HG03469 (cell line): ENCODE measurements at regions not wholly inside any gene's neighbourhood (a gene's known extent, or its start where the extent isn't known, plus 50 kb on each side); places are given as distances from the start of the nearest gene placed in this dataset.
"Not testable (repeated sequence)": the region's sequence is repeated elsewhere in the genome, so short reads cannot be mapped to it uniquely, and the experiment has no call there.

Experiments used
- ATAC-seq: cut with Tn5 transposase; IDR thresholded peaks from one replicate; pipeline ENCODE4 v1.9.1; 2021; ENCODE audit warnings: mild to moderate bottlenecking, moderate library complexity, moderate number of reproducible peaks; ENCODE audit not compliant: unreplicated experiment

DNA sequence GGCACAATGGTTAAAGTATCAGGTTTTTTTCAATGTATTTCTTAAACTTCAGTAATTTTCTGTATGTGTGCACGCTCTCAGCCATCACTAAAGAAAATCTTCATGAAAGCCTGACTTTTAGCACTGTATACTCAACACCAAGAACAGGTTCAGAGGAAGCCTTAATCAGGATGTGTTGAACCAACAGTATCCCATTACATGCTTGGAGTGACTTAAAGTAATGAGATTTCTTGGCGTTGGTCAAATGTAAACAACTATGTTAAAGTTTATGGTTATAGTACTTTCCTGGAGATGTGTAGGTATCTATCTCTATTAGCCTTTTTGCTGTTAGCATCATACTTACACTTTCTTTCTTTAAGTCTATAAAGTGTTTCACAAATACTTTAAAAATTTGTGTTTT lies 335.0 kb downstream of the CCER1 start:
- no peak for ATAC-seq

DNA sequence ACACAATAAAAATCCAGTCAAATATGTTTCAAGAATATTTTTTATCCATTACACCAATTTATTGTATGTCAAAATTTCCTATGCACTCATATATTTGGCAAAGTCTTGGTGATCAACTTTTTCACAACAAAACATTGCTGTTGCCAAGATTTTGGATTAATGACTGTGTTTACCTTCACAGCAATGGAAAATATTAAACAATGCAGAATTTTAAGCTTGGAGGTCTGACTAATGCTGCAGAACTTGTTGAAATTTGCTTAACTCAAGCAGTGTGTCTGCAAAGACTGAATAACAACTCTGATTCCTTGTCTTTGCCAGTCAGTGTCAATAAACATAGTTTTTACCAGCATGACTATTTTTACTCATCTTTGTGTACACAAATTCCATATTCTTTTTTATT lies 336.4 kb downstream of the CCER1 start:
- ATAC-seq: no peak

DNA sequence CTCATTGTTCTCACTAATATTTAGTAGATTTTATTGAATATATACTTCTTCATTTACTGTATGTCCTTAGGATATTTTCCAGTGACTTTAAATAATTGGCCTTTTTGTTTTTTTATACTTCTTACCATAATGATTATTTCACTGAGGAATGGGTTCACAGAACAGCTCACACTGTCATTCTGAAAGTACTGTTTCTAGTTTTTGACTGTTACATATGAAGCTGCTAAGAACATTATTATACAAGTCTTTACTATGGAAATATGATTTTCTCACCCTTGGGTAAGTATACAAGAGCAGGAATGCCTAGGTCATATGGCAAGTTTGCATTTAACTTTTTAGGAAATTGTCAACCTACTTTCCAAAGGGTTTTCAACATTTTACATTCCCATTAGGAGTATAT lies 343.1 kb downstream of the CCER1 start:
- no peak for ATAC-seq

DNA sequence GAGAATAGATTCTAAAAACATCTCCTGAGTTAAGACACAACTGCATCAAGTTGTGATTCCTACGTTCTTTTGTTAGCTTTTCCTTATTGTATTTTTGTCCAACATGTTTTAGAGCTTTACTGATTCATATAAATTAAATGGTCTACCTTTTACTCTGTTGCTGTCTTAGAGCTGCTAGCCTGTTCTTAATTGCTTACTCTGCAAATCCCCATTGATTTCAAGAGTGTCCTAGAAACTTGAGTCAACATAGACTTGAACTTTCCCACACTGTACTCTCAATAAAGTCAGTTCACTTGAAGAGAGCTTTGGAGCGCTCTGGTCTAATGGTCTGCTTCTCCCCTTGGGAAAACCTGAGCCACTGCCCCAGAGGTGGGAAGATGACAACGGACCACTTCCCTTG lies 343.9 kb downstream of the CCER1 start:
- ATAC-seq: no peak

DNA sequence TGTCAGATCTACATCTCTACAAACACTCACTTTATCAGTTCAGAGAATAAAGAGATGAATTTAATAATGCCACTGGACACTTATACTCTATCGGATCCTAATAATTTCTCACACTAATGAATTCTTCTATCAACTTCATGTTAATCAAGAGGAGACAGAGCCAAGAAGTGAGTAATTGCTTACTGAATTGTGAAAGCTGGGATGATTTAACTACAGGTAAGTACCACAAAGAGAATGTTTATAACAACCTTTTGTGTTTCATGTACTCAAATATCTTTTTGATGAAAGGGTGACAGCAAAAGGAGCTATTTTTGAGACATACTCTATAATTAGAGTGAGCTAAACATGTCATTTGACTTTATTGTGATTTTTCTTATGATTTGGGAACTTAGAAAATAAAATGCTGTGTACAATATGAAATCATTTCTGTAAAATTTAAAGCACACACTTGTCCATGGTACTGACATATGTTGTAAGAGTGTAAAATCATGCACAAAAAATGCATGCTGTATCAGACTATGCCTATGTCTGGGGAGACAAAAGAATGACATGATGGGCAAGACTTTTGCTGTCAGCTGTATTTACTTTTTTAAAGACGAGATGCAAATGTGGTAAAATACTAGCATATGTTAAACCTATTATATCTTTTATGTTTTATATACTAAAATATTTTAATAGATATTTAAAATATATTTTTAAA lies 361.2 kb downstream of the CCER1 start:
- no peak for ATAC-seq

DNA sequence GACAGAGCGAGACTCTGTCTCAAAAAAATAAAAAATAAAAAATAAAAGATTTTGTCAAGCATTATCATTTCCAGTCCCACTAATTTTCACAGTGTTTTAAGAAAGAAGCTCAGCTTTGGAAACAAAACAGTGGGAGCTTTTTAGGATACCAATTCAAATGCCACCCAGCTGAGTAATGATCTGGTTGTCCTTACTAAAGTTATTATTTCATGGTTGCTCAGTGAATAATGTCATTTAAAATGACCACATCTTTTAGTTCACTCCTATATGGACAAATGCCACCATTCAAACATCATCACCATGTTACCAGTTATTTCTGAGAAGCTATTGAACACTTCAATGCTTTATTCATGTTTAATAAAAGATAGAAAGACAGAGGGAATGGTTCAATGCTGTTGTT lies 365.0 kb downstream of the CCER1 start:
- no peak for ATAC-seq

DNA sequence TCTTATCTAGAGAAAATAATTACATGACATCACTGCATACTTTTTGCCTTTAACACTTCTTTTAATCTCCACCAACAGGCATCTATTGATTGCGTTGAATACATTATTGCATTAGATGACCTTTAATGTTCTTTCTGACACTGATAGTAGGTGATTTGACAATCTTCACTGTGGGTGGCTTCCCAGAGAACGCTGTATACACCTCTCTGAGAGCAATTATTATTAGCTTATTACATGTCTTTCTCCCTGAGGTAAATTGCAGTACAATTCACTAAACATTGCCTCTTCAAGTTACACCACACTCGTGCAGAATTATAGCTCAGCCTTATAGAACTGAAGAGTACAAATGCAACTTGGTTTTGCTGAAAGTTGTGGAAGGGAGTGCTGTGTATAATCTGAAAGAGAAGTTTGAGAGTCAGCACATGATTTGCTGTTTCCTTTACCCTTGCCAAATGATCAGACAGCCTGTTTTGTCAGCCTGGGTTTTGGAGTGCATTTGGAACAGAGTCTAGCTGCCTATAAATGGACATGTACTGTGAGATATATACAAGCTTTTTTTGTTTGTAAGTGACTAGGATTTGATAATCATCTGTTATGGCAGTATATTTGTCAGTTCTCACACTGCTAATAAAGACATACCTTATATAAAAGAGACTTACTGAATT lies 369.2 kb downstream of the CCER1 start:
- no peak for ATAC-seq

DNA sequence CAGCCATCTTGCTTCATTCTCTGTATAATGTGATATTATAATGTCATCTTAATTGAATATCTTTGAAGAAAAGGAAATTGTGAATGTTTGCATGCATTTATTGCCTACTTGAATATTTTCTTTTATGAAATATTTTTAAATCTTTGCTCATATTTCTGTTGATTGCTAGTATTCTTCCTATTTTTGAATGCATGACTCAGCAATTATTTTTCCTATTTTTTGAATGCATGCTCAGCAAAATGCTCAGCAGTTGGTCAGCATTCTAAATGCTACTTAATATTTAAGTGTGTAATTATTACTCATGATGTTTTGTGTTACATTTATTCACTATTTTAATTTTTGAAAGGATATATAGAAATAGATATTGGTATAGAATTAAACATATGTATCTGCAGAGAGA lies 378.3 kb downstream of the CCER1 start:
- ATAC-seq: no peak

DNA sequence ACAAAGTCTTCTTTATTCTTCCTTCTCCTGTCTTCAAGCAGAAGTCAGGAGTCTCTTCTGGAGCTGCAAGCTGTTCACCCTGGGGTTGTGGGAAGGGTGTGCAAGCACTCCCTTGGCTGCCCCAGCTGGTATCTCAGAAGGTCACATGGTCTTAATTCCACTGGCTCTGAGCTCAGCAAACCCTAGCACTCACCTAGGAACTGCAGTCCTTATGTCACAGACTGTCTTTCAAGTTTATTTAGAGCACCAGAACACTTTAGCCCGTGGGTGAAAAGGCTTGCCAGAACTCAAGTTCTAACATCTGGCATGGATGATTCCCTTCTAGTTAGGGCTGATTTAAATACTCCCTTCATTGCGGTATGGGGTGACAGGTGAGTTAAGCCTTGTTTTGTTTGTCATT lies 379.0 kb downstream of the CCER1 start:
- ATAC-seq: no peak

DNA sequence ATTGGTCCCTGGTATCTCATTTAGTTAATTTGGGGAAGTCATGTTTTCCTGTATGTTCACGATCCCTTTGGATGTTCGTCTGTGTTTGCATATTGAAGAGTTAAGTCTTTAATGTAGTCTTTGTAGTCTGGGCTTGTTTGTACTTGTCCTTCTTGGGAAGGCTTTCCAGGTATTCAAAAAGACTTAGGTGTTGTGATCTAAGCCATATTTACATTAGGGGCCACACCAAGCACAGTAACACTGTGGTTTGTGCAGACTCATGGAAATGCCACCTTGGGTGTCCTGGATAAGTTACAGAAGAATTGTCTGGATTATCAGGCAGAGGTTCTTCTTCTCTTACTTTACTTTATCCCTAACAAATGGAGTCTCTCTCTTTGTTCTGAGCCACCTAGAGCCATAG lies 380.3 kb downstream of the CCER1 start:
- no peak for ATAC-seq

DNA sequence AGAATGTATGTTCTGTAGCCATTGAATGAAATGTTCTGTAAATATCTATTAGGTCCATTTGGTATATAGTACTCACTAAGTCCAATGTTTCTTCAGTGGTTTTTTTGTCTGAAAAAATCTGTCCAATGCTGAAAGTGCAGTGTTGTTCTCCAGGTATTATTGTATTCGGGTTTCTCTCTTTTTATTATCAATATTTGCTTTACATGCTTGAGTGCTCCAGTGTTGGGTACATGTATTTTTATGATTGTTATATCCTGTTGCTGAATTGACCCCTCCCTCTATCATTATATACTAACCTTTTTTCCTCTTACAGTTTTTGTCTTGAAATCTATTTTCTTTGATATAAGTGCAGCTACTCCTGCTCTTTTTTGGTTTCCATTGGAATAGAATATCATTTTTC lies 382.2 kb downstream of the CCER1 start:
- no peak for ATAC-seq

DNA sequence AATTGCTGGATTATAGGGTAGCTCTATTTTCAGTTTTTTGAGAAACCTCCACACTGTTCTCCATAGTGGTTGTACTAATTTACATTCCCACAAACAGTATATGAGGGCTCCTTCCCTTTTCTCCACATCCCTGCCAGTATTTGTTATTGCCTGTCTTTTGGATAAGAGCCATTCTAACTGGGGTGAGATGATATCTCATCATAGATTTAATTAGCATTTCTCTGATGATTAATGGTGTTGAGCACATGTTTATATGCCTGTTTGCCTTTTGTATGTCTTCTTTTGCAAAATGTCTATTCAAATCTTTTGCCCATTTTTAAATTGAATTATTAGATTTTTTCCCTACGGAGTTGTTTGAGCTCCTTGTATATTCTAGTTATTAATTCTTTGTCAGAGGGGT lies 385.3 kb downstream of the CCER1 start:
- no peak for ATAC-seq

DNA sequence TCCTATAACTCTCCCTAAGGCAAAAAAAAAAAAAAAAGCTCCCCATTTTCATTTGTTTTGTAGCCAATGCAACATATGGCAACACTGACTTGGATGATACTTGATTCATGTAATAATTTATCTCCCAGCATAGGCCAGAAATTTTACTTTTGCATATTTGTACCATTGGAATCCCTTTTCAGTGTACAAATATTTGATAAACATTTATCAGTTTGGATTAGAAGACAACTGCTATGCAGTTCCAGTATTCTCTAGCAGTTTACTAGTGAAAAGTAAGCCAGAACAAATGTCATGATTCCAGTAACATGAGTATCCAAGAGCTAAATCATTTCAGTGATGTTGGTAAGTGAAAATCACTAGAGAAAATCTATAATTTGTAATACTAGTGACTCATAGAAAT lies 392.3 kb downstream of the CCER1 start:
- no peak for ATAC-seq

DNA sequence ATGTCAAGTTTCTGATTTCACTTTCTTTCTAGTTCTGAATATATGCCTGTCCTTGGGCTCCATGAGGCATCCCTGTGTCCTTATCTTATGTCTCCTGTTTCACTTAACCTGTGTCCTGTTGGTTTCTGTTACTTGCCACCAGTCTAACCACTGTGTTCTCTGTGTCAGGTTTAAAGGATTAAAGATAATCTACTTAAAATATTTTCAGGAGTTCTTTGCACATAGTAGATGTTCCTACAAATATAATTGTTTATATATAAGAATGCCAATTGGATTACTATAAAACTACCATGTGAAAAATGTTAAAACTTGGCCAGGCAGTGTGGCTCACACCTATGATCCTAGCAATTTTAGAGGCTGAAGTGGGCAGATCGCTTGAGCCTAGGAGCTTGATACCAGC lies 406.4 kb downstream of the CCER1 start:
- no peak for ATAC-seq

DNA sequence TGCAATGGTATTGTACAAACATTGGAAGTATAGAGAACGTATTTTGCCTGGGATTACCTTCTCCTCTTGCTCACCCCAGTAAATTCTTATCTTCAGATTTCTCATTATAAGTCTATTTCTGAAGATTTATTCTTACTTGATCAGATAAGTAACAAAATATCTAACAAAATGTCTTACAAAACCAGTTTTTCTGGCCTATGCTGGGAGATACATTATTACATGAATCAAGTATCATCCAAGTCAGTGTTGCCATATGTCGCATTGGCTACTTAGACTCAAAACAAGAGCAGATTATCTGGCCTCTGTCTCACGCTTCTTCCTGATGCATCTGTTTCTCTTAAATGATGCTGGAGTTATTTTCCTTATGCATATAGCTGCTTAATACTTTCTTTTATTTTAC lies 408.5 kb downstream of the CCER1 start:
- ATAC-seq: no peak

DNA sequence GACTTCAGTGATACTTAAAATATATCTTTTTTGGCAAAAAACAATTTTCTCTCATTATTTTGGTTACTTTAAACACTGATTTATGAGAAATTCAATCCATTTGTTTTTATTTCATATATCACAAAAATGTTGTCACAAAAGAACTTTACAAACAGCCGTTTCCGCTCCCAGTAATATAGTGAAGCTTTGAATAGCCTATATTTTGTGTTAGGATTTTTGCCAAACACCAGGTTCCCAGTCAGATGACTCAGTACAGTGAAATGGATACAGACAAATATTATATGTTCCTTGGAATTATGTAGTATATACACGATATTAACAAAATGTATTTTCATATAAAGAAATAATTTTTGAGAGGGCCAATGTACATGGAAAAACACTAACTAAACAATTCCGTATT lies 411.1 kb downstream of the CCER1 start:
- ATAC-seq: no peak

DNA sequence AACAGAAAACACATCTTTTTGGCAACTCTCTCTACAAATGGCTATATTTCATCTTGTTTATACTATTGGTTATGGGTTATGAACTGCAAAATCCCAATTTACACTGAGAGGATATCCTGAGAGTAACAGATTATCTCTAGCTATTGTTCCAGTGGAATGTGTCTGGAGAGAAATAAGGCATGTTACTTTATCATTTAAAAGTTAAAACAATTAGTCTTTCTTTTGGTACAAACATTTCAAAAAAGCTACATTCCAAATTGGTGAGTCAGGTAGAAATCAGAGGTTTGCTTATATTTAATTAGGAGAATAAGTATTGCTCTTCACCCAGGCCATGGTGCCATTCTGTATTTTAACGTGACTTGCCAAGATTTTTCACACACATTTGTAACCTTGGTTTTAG lies 411.6 kb downstream of the CCER1 start:
- ATAC-seq: no peak

DNA sequence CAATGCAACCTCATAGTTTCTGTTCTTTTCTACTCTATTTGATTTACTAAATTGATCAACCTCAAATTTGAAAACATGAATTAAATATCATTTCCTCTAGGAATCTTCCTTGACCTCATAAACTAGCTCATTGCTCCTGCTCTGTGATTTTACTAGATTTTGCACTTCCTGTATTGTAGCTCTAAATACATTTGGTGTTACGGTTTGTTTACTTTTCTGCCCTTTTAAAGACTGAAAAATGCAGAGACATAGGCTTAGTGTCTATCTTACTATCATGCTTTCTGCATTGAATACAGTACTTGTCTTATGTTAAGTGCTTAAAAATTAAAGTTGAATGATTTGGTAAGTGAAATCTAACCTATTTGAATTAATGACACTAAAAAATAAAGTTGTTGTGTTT lies 412.1 kb downstream of the CCER1 start:
- not testable (repeated sequence) for ATAC-seq

DNA sequence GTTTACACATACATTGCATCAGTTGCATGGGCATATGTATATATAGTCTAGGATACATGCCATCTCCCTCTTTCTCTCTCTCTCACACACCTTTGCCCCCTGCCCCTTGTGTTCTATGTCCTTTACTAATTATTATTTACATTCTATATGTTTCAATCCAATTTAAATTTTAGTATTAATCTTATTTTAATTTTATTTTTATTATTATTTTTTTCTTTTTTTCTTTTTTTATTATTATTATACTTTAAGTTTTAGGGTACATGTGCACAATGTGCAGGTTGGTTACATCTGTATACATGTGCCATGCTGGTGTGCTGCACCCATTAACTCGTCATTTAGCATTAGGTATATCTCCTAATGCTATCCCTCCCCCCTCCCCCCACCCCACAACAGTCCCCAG lies 421.1 kb downstream of the CCER1 start:
- not testable (repeated sequence) for ATAC-seq

DNA sequence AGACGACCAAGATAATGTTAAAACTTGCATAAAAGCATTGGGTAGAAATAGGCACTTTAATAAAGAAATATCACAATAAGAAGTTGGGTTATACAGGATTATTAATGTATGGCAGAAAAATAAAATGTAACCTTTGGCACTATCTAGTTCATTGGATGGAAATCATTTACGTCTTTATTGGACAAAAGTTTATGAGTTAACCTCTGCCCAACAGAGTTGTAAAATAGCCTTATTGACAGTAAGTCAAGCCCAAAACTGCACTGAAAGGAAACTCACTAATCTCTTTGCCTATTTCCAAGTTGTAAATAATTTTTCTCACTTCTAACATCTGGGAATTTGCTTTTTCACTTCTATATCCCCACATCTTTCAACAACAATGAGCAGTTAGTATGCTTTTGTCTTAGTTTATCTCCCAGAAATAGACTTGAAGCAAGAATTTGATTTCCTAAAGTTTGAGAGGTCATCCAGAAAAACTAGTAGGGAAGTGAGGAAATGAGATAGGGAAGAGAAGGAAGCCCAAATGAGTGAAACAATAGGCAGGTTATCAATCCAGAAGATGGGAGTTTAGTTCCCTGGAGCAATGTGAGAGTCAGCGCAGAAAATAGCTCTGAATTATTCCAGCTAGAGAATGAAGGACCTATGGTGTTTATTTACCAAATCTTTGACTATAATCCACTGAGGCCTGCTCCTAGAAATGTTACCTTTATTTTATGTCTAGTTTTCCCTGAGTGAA lies 434.8 kb downstream of the CCER1 start:
- no peak for ATAC-seq

DNA sequence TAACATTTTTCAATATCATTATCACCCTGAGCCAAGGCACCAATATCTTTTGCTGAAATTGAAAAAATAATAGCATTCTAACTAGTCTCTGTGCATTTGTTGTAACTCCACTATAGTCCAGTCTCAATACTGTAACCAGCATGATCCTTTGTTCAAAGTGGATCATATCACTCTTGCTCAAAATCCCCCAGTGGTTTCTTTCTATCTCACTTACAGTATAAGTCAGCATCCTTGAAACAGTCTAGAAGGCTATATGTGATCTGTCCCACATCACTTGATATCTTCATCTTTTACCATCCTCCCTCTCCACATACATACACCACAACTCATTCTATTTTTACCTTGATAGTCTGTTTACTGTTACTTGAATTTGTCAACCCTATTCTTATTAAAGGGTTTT lies 435.7 kb downstream of the CCER1 start:
- no peak for ATAC-seq
